Endothelial cell of umbilical vein (primary cell): ENCODE measurements at regions not wholly inside any gene's neighbourhood (a gene's known extent, or its start where the extent isn't known, plus 50 kb on each side); places are given as distances from the start of the nearest gene placed in this dataset.

Experiments
- BruUV-seq: library from RNA; stranded (reverse); fragments of 400-500 nt; replicated peaks from 2 replicates; lab custom pipeline; 2021; lab: Mats Ljungman, UMichigan
- CTCF ChIA-PET: fragments of 300-600, 350-600 bp; sonication (Branson Sonifier 250); formaldehyde crosslinking; loops from one replicate; lab custom pipeline; 2021; ENCODE audit warnings: antibody characterized with exemption, inconsistent platforms; lab: Charles Lee
- POLR2A ChIA-PET: fragments of 300-600, 350-600 bp; sonication (Branson Sonifier 250); formaldehyde crosslinking; loops from one replicate; lab custom pipeline; 2021; ENCODE audit warnings: antibody characterized with exemption, inconsistent platforms; lab: Charles Lee
- DNase-seq: peaks from one replicate; pipeline ENCODE4 v3.0.0-alpha.2; 2011; ENCODE audit warnings: low read depth, low spot score
- FAIRE-seq: peaks from 2 replicates; lab custom pipeline; 2011; peaks lifted over from hg19 to GRCh38; lab: Jason Lieb, UNC
- H2AFZ ChIP-seq: 2 replicates; pipeline ENCODE4 v1.6.0; 2012; ENCODE audit warnings: low read depth, low read length, control low read depth, inconsistent platforms
- H3K27ac ChIP-seq: 2 replicates; pipeline ENCODE4 v1.5.1; 2011; ENCODE audit warnings: low read depth, mild to moderate bottlenecking, control low read depth, low read length, moderate library complexity; ENCODE audit not compliant: insufficient read depth
- H3K27me3 ChIP-seq, 2 experiments: 2 replicates each; pipeline versions ENCODE4 v1.6.0 to v1.6.1; 2011; ENCODE audit warnings: low read length in 2 of 2, mixed read lengths in 1 of 2; ENCODE audit not compliant: control insufficient read depth in 2 of 2, insufficient read depth in 2 of 2
- H3K36me3 ChIP-seq, 2 experiments: 2 replicates in 1 of 2; 3 replicates in 1 of 2; pipeline ENCODE4 v1.5.1; 2011; ENCODE audit warnings: low read length in 2 of 2, mild to moderate bottlenecking in 1 of 2, moderate library complexity in 1 of 2; ENCODE audit not compliant: control insufficient read depth in 2 of 2, insufficient read depth in 2 of 2; ENCODE audit errors: extremely low read depth in 1 of 2
- H3K4me1 ChIP-seq: 3 replicates; pipeline ENCODE4 v1.5.1; 2011; ENCODE audit warnings: mild to moderate bottlenecking, low read length; ENCODE audit not compliant: control insufficient read depth, insufficient read depth; ENCODE audit errors: extremely low read depth
- H3K4me2 ChIP-seq: 2 replicates; pipeline ENCODE4 v1.6.1; 2011; ENCODE audit warnings: low read length, control low read depth, mixed read lengths; ENCODE audit not compliant: insufficient read depth
- H3K4me3 ChIP-seq, 3 experiments: fragments of 200-600 bp in 1 of 3; sonication (generic), shearing (Covaris generic) in 1 of 3; replicated peaks in 1 of 3; 2 replicates each; pipeline ENCODE4 v1.5.1; 2011 to 2016; ENCODE audit warnings: control low read depth in 3 of 3, low read length in 3 of 3, mild to moderate bottlenecking in 2 of 3, inconsistent platforms in 1 of 3, low read depth in 1 of 3, moderate library complexity in 1 of 3; ENCODE audit not compliant: insufficient read depth in 1 of 3
- H3K79me2 ChIP-seq: 2 replicates; pipeline ENCODE4 v1.6.0; 2012; ENCODE audit warnings: low read length, inconsistent platforms; ENCODE audit not compliant: control insufficient read depth, insufficient read depth
- H3K9ac ChIP-seq: replicated peaks from 2 replicates; pipeline ENCODE3; 2011; ENCODE audit warnings: low read length, control low read depth; ENCODE audit not compliant: insufficient read depth; ENCODE audit errors: extremely low read depth
- H3K9me1 ChIP-seq: replicated peaks from 3 replicates; pipeline ENCODE4 v1.6.0; 2011; ENCODE audit warnings: mild to moderate bottlenecking, low read length; ENCODE audit not compliant: control insufficient read depth, insufficient read depth; ENCODE audit errors: extremely low read depth
- H3K9me3 ChIP-seq: replicated peaks from 2 replicates; pipeline ENCODE4 v1.5.1; 2012; ENCODE audit warnings: low read length, inconsistent platforms; ENCODE audit not compliant: control insufficient read depth, insufficient read depth
- H4K20me1 ChIP-seq: replicated peaks from 2 replicates; pipeline ENCODE3; 2011; ENCODE audit warnings: mild to moderate bottlenecking, low read length; ENCODE audit not compliant: control insufficient read depth, insufficient read depth; ENCODE audit errors: extremely low read depth
- CTCF ChIP-seq, 2 donors: IDR thresholded peaks; 1 replicate in 1 of 2; 2 replicates in 1 of 2; pipeline ENCODE4 v1.5.1; 2011; ENCODE audit warnings: low read length in 2 of 2, mild to moderate bottlenecking in 2 of 2, moderate library complexity in 2 of 2, control low read depth in 1 of 2, inconsistent platforms in 1 of 2, low read depth in 1 of 2; ENCODE audit not compliant: insufficient read depth in 1 of 2; ENCODE audit errors: extremely low read depth in 1 of 2
- EZH2 ChIP-seq: IDR thresholded peaks from 2 replicates; pipeline ENCODE4 v1.6.1; 2012; ENCODE audit warnings: borderline replicate concordance, low read depth, mild to moderate bottlenecking, moderate library complexity, low read length, inconsistent platforms; ENCODE audit not compliant: severe bottlenecking
- FOS ChIP-seq: IDR thresholded peaks from 2 replicates; pipeline ENCODE4 v1.6.1; 2011; ENCODE audit warnings: mild to moderate bottlenecking, low read length, moderate library complexity, borderline replicate concordance; ENCODE audit not compliant: insufficient read depth
- GATA2 ChIP-seq: IDR thresholded peaks from 2 replicates; pipeline ENCODE4 v1.7.0; 2011; ENCODE audit warnings: low read depth, mild to moderate bottlenecking, moderate library complexity, mixed read lengths, low read length; ENCODE audit not compliant: insufficient read length, insufficient read depth
- JUN ChIP-seq: IDR thresholded peaks from 2 replicates; pipeline ENCODE4 v1.6.1; 2011; ENCODE audit warnings: borderline replicate concordance, low read depth; ENCODE audit not compliant: insufficient read length, insufficient read depth
- MAX ChIP-seq: IDR thresholded peaks from 2 replicates; pipeline ENCODE4 v1.6.1; 2011; ENCODE audit not compliant: insufficient read depth, insufficient read length
- MYC ChIP-seq: IDR thresholded peaks from one replicate; pipeline ENCODE4 v1.6.1; 2011; ENCODE audit warnings: mild to moderate bottlenecking, low read depth, low read length
- POLR2A ChIP-seq: IDR thresholded peaks from 2 replicates; pipeline ENCODE4 v1.6.1; 2012; ENCODE audit warnings: low read depth, mild to moderate bottlenecking, control low read depth, low read length
- POLR2AphosphoS5 ChIP-seq: IDR thresholded peaks from 2 replicates; pipeline ENCODE4 v1.6.1; 2012; ENCODE audit warnings: low read depth, mild to moderate bottlenecking, control low read depth, low read length, moderate library complexity; ENCODE audit not compliant: insufficient read depth
- dilution Hi-C: fragments of 300-500 bp; cut with MboI; formaldehyde crosslinking; loops from one replicate; pipeline ENCODE4 v1.15.0; 2019; ENCODE audit warnings: low sequenced_read_pairs; ENCODE audit not compliant: extremely low pct_ligation_motif_present
- intact Hi-C: fragments of 100-400 bp; cut with micrococcal nuclease; formaldehyde crosslinking; loops from one replicate; pipeline ENCODE4 v1.10.0; 2022

DNA sequence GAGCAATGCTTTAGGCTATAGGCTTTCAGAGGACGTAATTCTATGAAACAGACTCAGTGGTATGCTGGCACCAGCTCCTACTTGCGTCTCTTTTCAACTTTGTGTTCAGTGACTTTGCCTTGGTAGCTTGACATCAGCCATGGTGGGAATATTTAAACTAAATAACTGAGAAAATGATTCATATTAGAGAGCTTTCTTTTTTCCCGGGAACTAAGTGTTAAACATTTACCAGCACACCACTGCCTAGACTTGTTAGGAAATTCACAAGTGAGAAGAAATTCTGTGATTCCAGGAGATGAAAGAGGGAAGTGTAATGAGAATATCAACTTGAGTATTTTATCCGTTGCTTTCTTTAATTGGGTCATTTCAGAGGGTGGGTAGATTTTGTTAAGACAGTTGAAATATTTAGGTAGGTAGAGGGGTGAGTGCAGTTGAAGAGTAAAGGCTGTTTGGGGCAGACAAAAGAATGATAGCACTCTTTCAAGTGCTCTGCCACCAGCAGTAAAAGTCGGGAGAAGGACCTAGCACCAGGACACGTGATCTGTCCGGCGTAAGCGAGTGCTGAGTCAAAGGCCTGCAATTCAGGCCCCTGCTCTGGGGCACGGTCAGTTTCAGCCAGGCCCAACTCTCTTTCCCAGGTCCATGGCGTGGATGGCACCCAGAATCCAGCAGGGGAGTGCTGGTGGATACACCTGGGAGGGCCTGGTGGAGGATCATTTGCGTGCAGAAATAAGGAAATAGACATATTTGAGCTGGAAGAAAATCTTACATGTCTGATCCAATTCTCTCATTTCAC lies 206.3 kb downstream of the SNX10 start:
- Histone ChIP-seq H3K9ac (no peak overlapping the region), H3K9me1 (no peaks in the 10 kb centered on the region), H2AFZ (no peak overlapping the region), H4K20me1 (no peaks in the 10 kb centered on the region), H3K9me3 (no peaks in the 10 kb centered on the region), H3K27ac (no peak overlapping the region), H3K4me3 (no peak overlapping the region), H3K36me3 (no peaks in the 10 kb centered on the region), H3K27me3 (peaks cover 0 to 2% of the 10 kb centered on the region in 2 experiments), H3K4me1 (no peaks in the 10 kb centered on the region), H3K79me2 (no peaks in the 10 kb centered on the region), H3K4me2 (no peak overlapping the region)
- POLR2A ChIA-PET = no interaction called here
- CTCF ChIA-PET = interaction anchor here (0.8 to 3.2 kb wide), 4 partner anchors 9 to 169 kb away, joined by 3 to 12 read pairs (median 8); no protein-coding TSS in a partner anchor
- BruUV-seq = no TSS peak
- dilution Hi-C loops (no loop called here), intact Hi-C loops (no loop called here)
- no peak for DNase-seq
- FAIRE-seq = no peak
- no peak for TF ChIP-seq FOS
- no peak for TF ChIP-seq CTCF (IDR thresholded peaks at IDR 0.05; ENCODE audit: extremely low read depth in 1 of 2, insufficient read depth in 1 of 2, low read depth in 1 of 2, low read length in 2 of 2)
- no peak for TF ChIP-seq POLR2A

GRCh38 chr7:26499315-26499897 lies 207.7 kb downstream of the SNX10 start:
- peaks cover 0 to 3% of the 10 kb centered on the region in 2 experiments for H3K27me3 ChIP-seq
- FAIRE-seq = no peak
- H3K9ac ChIP-seq = no peak overlapping the region
- no peaks in the 10 kb centered on the region for H4K20me1 ChIP-seq
- H3K9me3 ChIP-seq = no peaks in the 10 kb centered on the region
- H3K4me2 ChIP-seq = no peak overlapping the region
- H3K9me1 ChIP-seq = no peaks in the 10 kb centered on the region
- no TSS peak for BruUV-seq
- POLR2A ChIA-PET = no interaction called here
- CTCF ChIA-PET = interaction anchor here (1.8 to 3.2 kb wide), 3 partner anchors 101 to 168 kb away, joined by 6 to 12 read pairs (median 11); no protein-coding TSS in a partner anchor
- no peaks in the 10 kb centered on the region for H3K79me2 ChIP-seq
- H2AFZ ChIP-seq = no peak overlapping the region
- H3K4me1 ChIP-seq = no peaks in the 10 kb centered on the region
- H3K36me3 ChIP-seq = no peaks in the 10 kb centered on the region
- intact Hi-C loops (no loop called here), dilution Hi-C loops (no loop called here)
- no peak overlapping the region for H3K27ac ChIP-seq
- TF ChIP-seq FOS (no peak), GATA2 (no peak), MAX (no peak), CTCF (IDR thresholded peaks at IDR 0.05; ENCODE audit: extremely low read depth in 1 of 2, insufficient read depth in 1 of 2, low read depth in 1 of 2, low read length in 2 of 2) (no peak), JUN (no peak), EZH2 (no peak), MYC (no peak), POLR2A (no peak), POLR2AphosphoS5 (no peak)
- DNase-seq = no peak
- no peak overlapping the region for H3K4me3 ChIP-seq
